Mesenchymal stem cell (in vitro differentiated cells and primary cell): ENCODE measurements at regions not wholly inside any gene's neighbourhood (a gene's known extent, or its start where the extent isn't known, plus 50 kb on each side); places are given as distances from the start of the nearest gene placed in this dataset.

Experiments used
- DNase-seq: peaks from one replicate; pipeline ENCODE4 v3.0.0-alpha.2; 2013
- H2AFZ ChIP-seq: one replicate; pipeline ENCODE4 v1.6.1; 2013; ENCODE audit warnings: low read depth, mild to moderate bottlenecking, control low read depth, inconsistent platforms, low read length, moderate library complexity
- H2AK5ac ChIP-seq: 2 replicates; pipeline ENCODE4 v1.6.1; 2013; ENCODE audit warnings: low read length, moderate library complexity, mild to moderate bottlenecking, inconsistent platforms; ENCODE audit not compliant: severe bottlenecking
- H2BK120ac ChIP-seq: one replicate; pipeline ENCODE4 v1.6.1; 2013; ENCODE audit warnings: low read depth, mild to moderate bottlenecking, inconsistent platforms, low read length, moderate library complexity
- H2BK12ac ChIP-seq, 2 experiments: one replicate each; pipeline ENCODE4 v1.6.1; 2013; ENCODE audit warnings: inconsistent platforms in 2 of 2, low read length in 2 of 2, mild to moderate bottlenecking in 2 of 2, moderate library complexity in 2 of 2, control low read depth in 1 of 2
- H2BK15ac ChIP-seq: one replicate; pipeline ENCODE4 v1.6.1; 2013; ENCODE audit warnings: mild to moderate bottlenecking, low read depth, inconsistent platforms; ENCODE audit not compliant: poor library complexity, severe bottlenecking
- H2BK5ac ChIP-seq: 2 replicates; pipeline ENCODE4 v1.6.1; 2013; ENCODE audit warnings: low read depth, mild to moderate bottlenecking, low read length, control low read depth, inconsistent platforms; ENCODE audit not compliant: poor library complexity, severe bottlenecking
- H3K14ac ChIP-seq, 2 experiments: one replicate each; pipeline ENCODE4 v1.6.1; 2013; ENCODE audit warnings: inconsistent platforms in 2 of 2, low read length in 2 of 2, control low read depth in 1 of 2, mild to moderate bottlenecking in 1 of 2, moderate library complexity in 1 of 2
- H3K18ac ChIP-seq, 2 experiments: one replicate each; pipeline ENCODE4 v1.6.1; 2013; ENCODE audit warnings: inconsistent platforms in 2 of 2, low read length in 2 of 2, control low read depth in 1 of 2, low read depth in 1 of 2, mild to moderate bottlenecking in 1 of 2
- H3K23ac ChIP-seq, 2 experiments: one replicate each; pipeline ENCODE4 v1.6.1; 2013; ENCODE audit warnings: inconsistent platforms in 2 of 2, low read length in 2 of 2, mild to moderate bottlenecking in 2 of 2, moderate library complexity in 2 of 2, control low read depth in 1 of 2
- H3K27ac ChIP-seq: 2 replicates; pipeline ENCODE4 v1.5.1; 2013; ENCODE audit warnings: mild to moderate bottlenecking, moderate library complexity, low read length, control low read depth, inconsistent platforms; ENCODE audit not compliant: poor library complexity, severe bottlenecking
- H3K27me3 ChIP-seq, 2 experiments: 2 replicates each; pipeline versions ENCODE4 v1.6.1 to v1.7.0; 2013; ENCODE audit warnings: low read length in 2 of 2, mild to moderate bottlenecking in 2 of 2, moderate library complexity in 2 of 2, control low read depth in 1 of 2, inconsistent platforms in 1 of 2; ENCODE audit not compliant: control insufficient read depth in 1 of 2, insufficient read depth in 1 of 2
- H3K36me3 ChIP-seq, 2 experiments: 2 replicates each; pipeline versions ENCODE4 v1.6.1 to v1.7.0; 2013; ENCODE audit warnings: low read length in 2 of 2, control low read depth in 1 of 2, inconsistent platforms in 1 of 2, low read depth in 1 of 2, mild to moderate bottlenecking in 1 of 2; ENCODE audit not compliant: insufficient read depth in 2 of 2, control insufficient read depth in 1 of 2
- H3K4ac ChIP-seq, 2 experiments: one replicate each; pipeline ENCODE4 v1.6.1; 2013; ENCODE audit warnings: inconsistent platforms in 2 of 2, low read length in 2 of 2, mild to moderate bottlenecking in 2 of 2, moderate library complexity in 2 of 2, control low read depth in 1 of 2, low read depth in 1 of 2
- H3K4me1 ChIP-seq: 2 replicates; pipeline ENCODE4 v1.6.1; 2013; ENCODE audit warnings: low read depth, low read length, control low read depth; ENCODE audit not compliant: control insufficient read depth, insufficient read depth
- H3K4me2 ChIP-seq: 2 replicates; pipeline ENCODE4 v1.6.1; 2013; ENCODE audit warnings: low read length, mild to moderate bottlenecking, inconsistent platforms; ENCODE audit not compliant: poor library complexity, severe bottlenecking
- H3K4me3 ChIP-seq, 2 experiments: 2 replicates each; pipeline versions ENCODE4 v1.5.1 to v1.7.0; 2013; ENCODE audit warnings: low read length in 2 of 2, mild to moderate bottlenecking in 2 of 2, control low read depth in 1 of 2, low read depth in 1 of 2; ENCODE audit not compliant: insufficient read depth in 1 of 2
- H3K79me1 ChIP-seq: replicated peaks from 2 replicates; pipeline ENCODE4 v1.6.1; 2013; ENCODE audit warnings: mild to moderate bottlenecking, control low read depth, low read length, inconsistent platforms; ENCODE audit not compliant: poor library complexity, severe bottlenecking
- H3K9ac ChIP-seq: 2 replicates; pipeline ENCODE4 v1.7.0; 2013; ENCODE audit warnings: mild to moderate bottlenecking, low read length, moderate library complexity
- H3K9me3 ChIP-seq: 2 replicates; pipeline ENCODE4 v1.7.0; 2013; ENCODE audit warnings: mild to moderate bottlenecking, low read length; ENCODE audit not compliant: control insufficient read depth
- H4K8ac ChIP-seq: one replicate; pipeline ENCODE4 v1.6.1; 2013; ENCODE audit warnings: inconsistent platforms, mild to moderate bottlenecking, low read length, moderate library complexity
- H4K91ac ChIP-seq: one replicate; pipeline ENCODE4 v1.6.1; 2013; ENCODE audit warnings: mild to moderate bottlenecking, low read length, inconsistent platforms
- WGBS: methylation state at CpG from one replicate; pipeline ENCODE4 v1.1.7; 2013; ENCODE audit warnings: mixed read lengths; 5-methylcytosine and 5-hydroxymethylcytosine counted together

GRCh38 chrX:15976396-15976795 is 121.8 kb upstream of the AP1S2 start:
- no CpG with 5 or more reads among the region's 1 CpG for whole genome bisulfite sequencing
- H3K27ac ChIP-seq: no peak overlapping the region
- H2BK15ac ChIP-seq: no peak overlapping the region
- H3K27me3 ChIP-seq: peaks cover 0 to 14% of the 10 kb centered on the region in 2 experiments
- H3K4ac ChIP-seq: no peak overlapping the region
- no peak overlapping the region for H3K23ac ChIP-seq
- DNase-seq: no peak
- no peak overlapping the region for H2AFZ ChIP-seq
- H2BK12ac ChIP-seq: no peak overlapping the region
- no peak overlapping the region for H2BK5ac ChIP-seq
- H3K14ac ChIP-seq: no peak overlapping the region
- no peaks in the 10 kb centered on the region for H3K79me1 ChIP-seq
- H2AK5ac ChIP-seq: no peak overlapping the region
- H3K9ac ChIP-seq: no peak overlapping the region
- no peak overlapping the region for H3K4me2 ChIP-seq
- H4K8ac ChIP-seq: no peak overlapping the region
- no peaks in the 10 kb centered on the region for H3K4me1 ChIP-seq
- H2BK120ac ChIP-seq: no peak overlapping the region
- H3K18ac ChIP-seq: no peak overlapping the region
- no peak overlapping the region for H4K91ac ChIP-seq
- no peak overlapping the region for H3K4me3 ChIP-seq
- no peaks in the 10 kb centered on the region for H3K36me3 ChIP-seq
- H3K9me3 ChIP-seq: no peaks in the 10 kb centered on the region

GRCh38 chrX:15973946-15974345 is 119.3 kb upstream of the AP1S2 start:
- Histone ChIP-seq H3K9me3 (no peaks in the 10 kb centered on the region), H3K4me3 (no peak overlapping the region), H3K4ac (no peak overlapping the region), H4K91ac (no peak overlapping the region), H3K9ac (no peak overlapping the region), H3K36me3 (no peaks in the 10 kb centered on the region), H3K4me2 (no peak overlapping the region), H3K4me1 (no peaks in the 10 kb centered on the region), H2BK15ac (no peak overlapping the region), H2BK5ac (no peak overlapping the region), H3K27me3 (peaks cover 0 to 15% of the 10 kb centered on the region in 2 experiments), H3K23ac (no peak overlapping the region), H2AK5ac (no peak overlapping the region), H4K8ac (no peak overlapping the region), H2BK12ac (no peak overlapping the region), H2BK120ac (no peak overlapping the region), H3K79me1 (no peaks in the 10 kb centered on the region), H3K27ac (no peak overlapping the region), H2AFZ (no peak overlapping the region), H3K18ac (no peak overlapping the region), H3K14ac (no peak overlapping the region)
- no CpG with 5 or more reads among the region's 3 CpGs for WGBS
- DNase-seq: no peak

GRCh38 chrX:15973299-15973698 is 118.7 kb upstream of the AP1S2 start:
- Histone ChIP-seq H3K18ac (no peak overlapping the region), H4K8ac (no peak overlapping the region), H2BK5ac (no peak overlapping the region), H3K4ac (no peak overlapping the region), H3K4me2 (no peak overlapping the region), H3K4me1 (no peaks in the 10 kb centered on the region), H2BK120ac (no peak overlapping the region), H2BK12ac (no peak overlapping the region), H3K27me3 (peaks cover 0 to 15% of the 10 kb centered on the region in 2 experiments), H3K36me3 (no peaks in the 10 kb centered on the region), H2AFZ (no peak overlapping the region), H2AK5ac (no peak overlapping the region), H3K9me3 (no peaks in the 10 kb centered on the region), H3K23ac (no peak overlapping the region), H3K14ac (no peak overlapping the region), H4K91ac (no peak overlapping the region), H2BK15ac (no peak overlapping the region), H3K9ac (no peak overlapping the region), H3K27ac (no peak overlapping the region), H3K4me3 (no peak overlapping the region), H3K79me1 (no peaks in the 10 kb centered on the region)
- DNase-seq: peak; percentile 27
- WGBS: 77% methylated on average over 2 of the region's 2 CpGs

- H3K14ac ChIP-seq: no peak overlapping the region
- no peak overlapping the region for H2BK5ac ChIP-seq
- H2BK120ac ChIP-seq: no peak overlapping the region
- H2AK5ac ChIP-seq: no peak overlapping the region
- H3K36me3 ChIP-seq: no peaks in the 10 kb centered on the region
- no peak overlapping the region for H2BK12ac ChIP-seq
- H3K9ac ChIP-seq: no peak overlapping the region
- H2BK15ac ChIP-seq: no peak overlapping the region
- DNase-seq: no peak
- H3K4me3 ChIP-seq: no peak overlapping the region
- H3K18ac ChIP-seq: no peak overlapping the region
- no peak overlapping the region for H3K23ac ChIP-seq
- no peak overlapping the region for H4K8ac ChIP-seq
- H3K27me3 ChIP-seq: peaks cover 0 to 17% of the 10 kb centered on the region in 2 experiments
- no peaks in the 10 kb centered on the region for H3K9me3 ChIP-seq
- no peak overlapping the region for H3K27ac ChIP-seq
- H3K4me2 ChIP-seq: no peak overlapping the region
- no peaks in the 10 kb centered on the region for H3K4me1 ChIP-seq
- 93% methylated on average over 4 of the region's 4 CpGs for WGBS
- no peaks in the 10 kb centered on the region for H3K79me1 ChIP-seq
- H3K4ac ChIP-seq: no peak overlapping the region
- H2AFZ ChIP-seq: no peak overlapping the region
- no peak overlapping the region for H4K91ac ChIP-seq
Measured at GRCh38 chrX:15971696-15972095, 117.1 kb upstream of the AP1S2 start.
